ENCODE measurements at regions not wholly inside any gene's neighbourhood (a gene's known extent, or its start where the extent isn't known, plus 50 kb on each side); places are given as distances from the start of the nearest gene placed in this dataset.
A peak's percentile ranks its signal among the peaks of the same experiment; 100 is the strongest.

DNA sequence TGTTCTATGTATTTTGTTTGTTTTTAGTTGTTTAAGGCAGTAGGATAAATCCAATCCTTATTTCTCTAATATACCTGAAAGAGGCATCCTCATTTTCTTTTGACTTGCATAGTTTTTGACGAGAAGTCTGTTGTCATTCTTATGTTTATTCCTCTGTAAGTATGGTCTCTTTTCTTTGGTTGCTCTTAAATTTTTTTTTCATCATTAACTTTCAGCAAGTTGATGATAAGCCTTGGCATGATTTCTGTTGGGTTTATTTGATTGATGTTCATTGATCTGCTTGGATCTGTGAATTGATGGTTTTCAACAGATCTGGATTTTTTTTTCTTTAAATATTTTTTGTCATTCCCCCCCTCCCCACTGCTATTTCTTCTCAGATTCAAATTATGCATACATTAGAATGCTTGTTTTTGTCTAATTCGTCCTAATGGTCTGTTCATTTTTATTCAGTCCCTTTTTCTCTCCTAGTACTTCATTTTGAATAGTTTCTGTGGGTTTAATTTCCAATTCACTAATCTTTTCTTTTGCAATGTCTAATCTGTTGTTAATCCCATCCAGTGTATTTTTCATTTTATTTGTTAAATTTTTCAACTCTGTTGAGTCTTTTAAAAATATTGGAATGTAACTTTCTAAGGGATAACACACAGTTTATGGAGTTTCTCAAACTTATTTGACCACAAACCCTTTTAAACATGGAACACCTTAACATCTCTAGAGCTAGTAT, 495.9 kb downstream of the CSNK1G3 start:
- Histone ChIP-seq H3K36me3 (ENCODE audit: control insufficient read depth in 4 of 4, insufficient read depth in 4 of 4, low read length in 3 of 4) (no peaks in the 10 kb centered on the region), H3K4me1 (ENCODE audit: control extremely low read depth in 1 of 4, control insufficient read depth in 4 of 4, insufficient read depth in 4 of 4, low read length in 3 of 4) (no peaks in the 10 kb centered on the region), H3K27me3 (replicated peaks in 2 of 5; ENCODE audit: control insufficient read depth in 4 of 5, insufficient read depth in 5 of 5, low read length in 4 of 5) (no peaks in the 10 kb centered on the region), H3K9me3 (ENCODE audit: control extremely low read depth in 1 of 5, control insufficient read depth in 4 of 5, insufficient read depth in 2 of 5, low read depth in 1 of 5, low read length in 4 of 5) (peaks cover 0 to 23% (median 6%) of the 10 kb centered on the region in 5 experiments), H3K4me3 (ENCODE audit: control insufficient read depth in 1 of 7, extremely low read depth in 1 of 7, insufficient read depth in 4 of 7, low read depth in 2 of 7, low read length in 6 of 7) (no peak overlapping the region), H3K27ac (ENCODE audit: insufficient read depth in 1 of 2, low read depth in 1 of 2, low read length in 2 of 2, poor library complexity in 1 of 2, severe bottlenecking in 2 of 2) (no peak overlapping the region)
- ChIA-PET POLR2A (no interaction called here), CTCF (no interaction called here)
- 100% methylated on average over 1 of the region's 2 CpGs for WGBS (ENCODE audit: insufficient coverage)
- peak; percentile 8 to 70 (median 48) for DNase-seq

DNA sequence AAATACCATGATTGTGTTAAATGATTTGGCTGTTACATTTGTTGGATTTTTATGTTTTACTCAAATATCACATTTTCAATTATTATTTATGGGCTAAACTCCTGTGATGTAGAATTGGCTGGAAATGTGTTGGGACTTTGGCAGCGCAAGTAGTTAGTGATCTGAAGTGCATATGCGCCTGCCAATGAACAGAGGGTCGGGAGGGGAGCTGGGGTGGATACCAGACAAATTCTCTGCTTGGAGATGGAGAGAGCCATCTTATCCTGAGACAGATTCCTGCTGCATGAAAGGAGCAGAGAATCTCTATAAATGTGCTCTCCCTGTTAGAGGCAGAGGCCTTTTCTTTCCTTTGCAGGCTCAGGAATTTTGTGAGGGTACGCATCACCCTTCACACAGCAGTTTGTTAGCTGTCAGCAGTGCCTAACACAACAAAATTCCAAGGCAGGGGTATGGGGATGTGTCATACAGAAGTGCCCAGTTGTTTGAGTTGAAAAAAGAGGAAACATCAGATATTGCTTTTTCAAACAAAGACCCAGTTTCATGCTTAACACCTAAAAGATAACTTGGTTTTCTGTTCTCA, 489.1 kb downstream of the CSNK1G3 start:
- H3K9me3 ChIP-seq (ENCODE audit: control extremely low read depth in 1 of 5, control insufficient read depth in 4 of 5, insufficient read depth in 2 of 5, low read depth in 1 of 5, low read length in 4 of 5) = peaks cover 0 to 2% (median 0%) of the 10 kb centered on the region in 5 experiments
- CTCF ChIA-PET = no interaction called here

GRCh38 chr5:124000538-124000937, 488.6 kb downstream of the CSNK1G3 start:
- Histone ChIP-seq H3K9me3 (ENCODE audit: control extremely low read depth in 1 of 5, control insufficient read depth in 4 of 5, insufficient read depth in 2 of 5, low read depth in 1 of 5, low read length in 4 of 5) (peaks cover 0 to 2% (median 0%) of the 10 kb centered on the region in 5 experiments), H3K27ac (ENCODE audit: insufficient read depth in 1 of 2, low read depth in 1 of 2, low read length in 2 of 2, poor library complexity in 1 of 2, severe bottlenecking in 2 of 2) (no peak overlapping the region), H3K36me3 (ENCODE audit: control insufficient read depth in 4 of 4, insufficient read depth in 4 of 4, low read length in 3 of 4) (no peaks in the 10 kb centered on the region), H3K4me1 (ENCODE audit: control extremely low read depth in 1 of 4, control insufficient read depth in 4 of 4, insufficient read depth in 4 of 4, low read length in 3 of 4) (no peaks in the 10 kb centered on the region), H3K4me3 (ENCODE audit: control insufficient read depth in 1 of 7, extremely low read depth in 1 of 7, insufficient read depth in 4 of 7, low read depth in 2 of 7, low read length in 6 of 7) (no peak overlapping the region), H3K27me3 (replicated peaks in 2 of 5; ENCODE audit: control insufficient read depth in 4 of 5, insufficient read depth in 5 of 5, low read length in 4 of 5) (no peaks in the 10 kb centered on the region)
- ChIA-PET CTCF (no interaction called here), POLR2A (no interaction called here)
- no peak for DNase-seq
- 100% methylated on average over 2 of the region's 2 CpGs for WGBS (ENCODE audit: insufficient coverage)

More for the DNA sequence above, 489.1 kb downstream of the CSNK1G3 start:
- DNase-seq = no peak
- POLR2A ChIA-PET = no interaction called here
- H3K27ac ChIP-seq (ENCODE audit: insufficient read depth in 1 of 2, low read depth in 1 of 2, low read length in 2 of 2, poor library complexity in 1 of 2, severe bottlenecking in 2 of 2) = no peak overlapping the region
- H3K27me3 ChIP-seq (replicated peaks in 2 of 5; ENCODE audit: control insufficient read depth in 4 of 5, insufficient read depth in 5 of 5, low read length in 4 of 5) = no peaks in the 10 kb centered on the region
- no peaks in the 10 kb centered on the region for H3K4me1 ChIP-seq (ENCODE audit: control extremely low read depth in 1 of 4, control insufficient read depth in 4 of 4, insufficient read depth in 4 of 4, low read length in 3 of 4)
- WGBS (ENCODE audit: insufficient coverage) = 100% methylated on average over 3 of the region's 4 CpGs
- no peaks in the 10 kb centered on the region for H3K36me3 ChIP-seq (ENCODE audit: control insufficient read depth in 4 of 4, insufficient read depth in 4 of 4, low read length in 3 of 4)
- H3K4me3 ChIP-seq (ENCODE audit: control insufficient read depth in 1 of 7, extremely low read depth in 1 of 7, insufficient read depth in 4 of 7, low read depth in 2 of 7, low read length in 6 of 7) = no peak overlapping the region

DNA sequence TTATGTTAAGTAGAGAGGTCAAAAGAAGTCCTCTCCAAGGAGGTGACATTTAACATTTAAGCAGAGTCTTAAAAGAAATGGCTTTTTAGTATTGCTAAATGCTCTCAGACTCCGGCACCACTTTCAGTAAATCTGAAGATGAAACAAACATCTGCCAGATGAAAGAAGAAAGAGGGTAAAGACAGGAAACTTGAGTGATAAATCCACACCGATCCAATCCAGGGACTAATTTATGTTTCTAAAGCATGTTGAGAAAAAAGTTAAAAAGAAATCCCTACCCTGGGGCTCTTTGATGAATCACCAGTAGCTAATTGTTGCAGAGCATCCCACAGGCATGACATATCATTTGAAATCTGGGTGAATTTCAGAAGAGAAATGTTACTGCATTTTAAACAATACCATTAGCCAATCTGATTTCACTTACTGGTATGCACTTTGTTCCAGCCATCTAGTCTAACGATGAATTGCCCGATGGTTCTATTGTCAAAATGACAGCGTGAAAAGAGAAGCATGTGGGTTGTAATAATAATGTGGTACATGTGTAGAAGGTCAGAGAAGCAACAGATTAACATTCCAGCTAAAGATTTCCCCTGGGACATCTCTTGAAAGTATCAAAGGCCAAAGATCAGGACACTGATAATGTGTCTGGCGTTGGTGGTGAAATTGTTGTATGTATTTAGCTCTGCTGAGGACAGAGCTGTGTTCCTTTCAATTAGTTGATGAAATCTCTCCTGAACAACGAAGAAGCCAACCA, 485.7 kb downstream of the CSNK1G3 start:
- CTCF ChIA-PET = no interaction called here
- no peak for DNase-seq
- 67% methylated on average over 3 of the region's 7 CpGs for WGBS (ENCODE audit: insufficient coverage)
- Histone ChIP-seq H3K27me3 (replicated peaks in 2 of 5; ENCODE audit: control insufficient read depth in 4 of 5, insufficient read depth in 5 of 5, low read length in 4 of 5) (no peaks in the 10 kb centered on the region), H3K36me3 (ENCODE audit: control insufficient read depth in 4 of 4, insufficient read depth in 4 of 4, low read length in 3 of 4) (no peaks in the 10 kb centered on the region), H3K9me3 (ENCODE audit: control extremely low read depth in 1 of 5, control insufficient read depth in 4 of 5, insufficient read depth in 2 of 5, low read depth in 1 of 5, low read length in 4 of 5) (peaks cover 0 to 2% (median 0%) of the 10 kb centered on the region in 5 experiments), H3K27ac (ENCODE audit: insufficient read depth in 1 of 2, low read depth in 1 of 2, low read length in 2 of 2, poor library complexity in 1 of 2, severe bottlenecking in 2 of 2) (no peak overlapping the region), H3K4me3 (ENCODE audit: control insufficient read depth in 1 of 7, extremely low read depth in 1 of 7, insufficient read depth in 4 of 7, low read depth in 2 of 7, low read length in 6 of 7) (no peak overlapping the region), H3K4me1 (ENCODE audit: control extremely low read depth in 1 of 4, control insufficient read depth in 4 of 4, insufficient read depth in 4 of 4, low read length in 3 of 4) (no peaks in the 10 kb centered on the region)
- POLR2A ChIA-PET = no interaction called here

DNA sequence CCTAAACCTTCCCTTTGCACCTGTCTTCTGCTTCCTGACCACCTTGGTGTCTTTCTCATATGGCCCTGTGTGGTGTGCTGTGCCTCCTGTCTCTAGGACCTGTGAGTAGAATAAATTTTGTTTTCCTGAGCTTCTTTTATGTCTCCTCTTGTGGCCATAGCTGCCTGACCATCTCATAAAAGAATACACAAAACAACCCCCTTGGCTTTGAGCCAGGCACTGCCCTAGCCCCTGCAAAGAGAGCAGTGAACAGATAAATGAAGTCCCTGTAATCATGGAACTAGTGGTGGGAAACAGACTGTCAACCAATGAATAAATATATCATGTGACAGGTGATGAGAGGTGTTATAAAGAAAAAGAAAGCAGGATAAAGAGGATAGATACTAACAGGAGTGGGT, 485.1 kb downstream of the CSNK1G3 start:
- Histone ChIP-seq H3K36me3 (ENCODE audit: control insufficient read depth in 4 of 4, insufficient read depth in 4 of 4, low read length in 3 of 4) (no peaks in the 10 kb centered on the region), H3K27ac (ENCODE audit: insufficient read depth in 1 of 2, low read depth in 1 of 2, low read length in 2 of 2, poor library complexity in 1 of 2, severe bottlenecking in 2 of 2) (no peak overlapping the region), H3K4me1 (ENCODE audit: control extremely low read depth in 1 of 4, control insufficient read depth in 4 of 4, insufficient read depth in 4 of 4, low read length in 3 of 4) (no peaks in the 10 kb centered on the region), H3K4me3 (ENCODE audit: control insufficient read depth in 1 of 7, extremely low read depth in 1 of 7, insufficient read depth in 4 of 7, low read depth in 2 of 7, low read length in 6 of 7) (no peak overlapping the region), H3K9me3 (ENCODE audit: control extremely low read depth in 1 of 5, control insufficient read depth in 4 of 5, insufficient read depth in 2 of 5, low read depth in 1 of 5, low read length in 4 of 5) (peaks cover 0 to 2% (median 0%) of the 10 kb centered on the region in 5 experiments), H3K27me3 (replicated peaks in 2 of 5; ENCODE audit: control insufficient read depth in 4 of 5, insufficient read depth in 5 of 5, low read length in 4 of 5) (no peaks in the 10 kb centered on the region)
- DNase-seq = no peak
- ChIA-PET CTCF (no interaction called here), POLR2A (no interaction called here)

- H3K4me3 ChIP-seq (ENCODE audit: control insufficient read depth in 1 of 7, extremely low read depth in 1 of 7, insufficient read depth in 4 of 7, low read depth in 2 of 7, low read length in 6 of 7) = no peak overlapping the region
- H3K4me1 ChIP-seq (ENCODE audit: control extremely low read depth in 1 of 4, control insufficient read depth in 4 of 4, insufficient read depth in 4 of 4, low read length in 3 of 4) = no peaks in the 10 kb centered on the region
- H3K9me3 ChIP-seq (ENCODE audit: control extremely low read depth in 1 of 5, control insufficient read depth in 4 of 5, insufficient read depth in 2 of 5, low read depth in 1 of 5, low read length in 4 of 5) = peaks cover 0 to 6% (median 2%) of the 10 kb centered on the region in 5 experiments
- 100% methylated on average over 1 of the region's 2 CpGs for WGBS (ENCODE audit: insufficient coverage)
- H3K36me3 ChIP-seq (ENCODE audit: control insufficient read depth in 4 of 4, insufficient read depth in 4 of 4, low read length in 3 of 4) = no peaks in the 10 kb centered on the region
- no peaks in the 10 kb centered on the region for H3K27me3 ChIP-seq (replicated peaks in 2 of 5; ENCODE audit: control insufficient read depth in 4 of 5, insufficient read depth in 5 of 5, low read length in 4 of 5)
- DNase-seq = no peak
- H3K27ac ChIP-seq (ENCODE audit: insufficient read depth in 1 of 2, low read depth in 1 of 2, low read length in 2 of 2, poor library complexity in 1 of 2, severe bottlenecking in 2 of 2) = no peak overlapping the region
- ChIA-PET POLR2A (no interaction called here), CTCF (no interaction called here)
Measured at GRCh38 chr5:123992641-123993040, 480.7 kb downstream of the CSNK1G3 start.

- ChIA-PET POLR2A (no interaction called here), CTCF (no interaction called here)
- Histone ChIP-seq H3K9me3 (ENCODE audit: control extremely low read depth in 1 of 5, control insufficient read depth in 4 of 5, insufficient read depth in 2 of 5, low read depth in 1 of 5, low read length in 4 of 5) (peaks cover 0 to 8% (median 3%) of the 10 kb centered on the region in 5 experiments), H3K27ac (ENCODE audit: insufficient read depth in 1 of 2, low read depth in 1 of 2, low read length in 2 of 2, poor library complexity in 1 of 2, severe bottlenecking in 2 of 2) (no peak overlapping the region), H3K4me3 (ENCODE audit: control insufficient read depth in 1 of 7, extremely low read depth in 1 of 7, insufficient read depth in 4 of 7, low read depth in 2 of 7, low read length in 6 of 7) (no peak overlapping the region), H3K27me3 (replicated peaks in 2 of 5; ENCODE audit: control insufficient read depth in 4 of 5, insufficient read depth in 5 of 5, low read length in 4 of 5) (no peaks in the 10 kb centered on the region), H3K4me1 (ENCODE audit: control extremely low read depth in 1 of 4, control insufficient read depth in 4 of 4, insufficient read depth in 4 of 4, low read length in 3 of 4) (no peaks in the 10 kb centered on the region), H3K36me3 (ENCODE audit: control insufficient read depth in 4 of 4, insufficient read depth in 4 of 4, low read length in 3 of 4) (no peaks in the 10 kb centered on the region)
- WGBS (ENCODE audit: insufficient coverage) = 100% methylated on average over 3 of the region's 5 CpGs
- no peak for DNase-seq
Measured at GRCh38 chr5:123987956-123988355, 476.0 kb downstream of the CSNK1G3 start.

Measured in common myeloid progenitor, CD34-positive (primary cell).